Astrocyte (in vitro differentiated cells and primary cell): ENCODE measurements at regions not wholly inside any gene's neighbourhood (a gene's known extent, or its start where the extent isn't known, plus 50 kb on each side); places are given as distances from the start of the nearest gene placed in this dataset.

Experiments
- EZH2 ChIP-seq: IDR thresholded peaks from 2 replicates; pipeline ENCODE4 v1.6.1; 2012; ENCODE audit warnings: mild to moderate bottlenecking, low read length, inconsistent platforms; ENCODE audit not compliant: insufficient read depth
- TF ChIP-seq, protein P1 (sequence below): IDR thresholded peaks from 2 replicates; pipeline ENCODE4 v1.5.1; 2011; ENCODE audit warnings: low read depth, mild to moderate bottlenecking, inconsistent platforms, low read length, moderate library complexity; ENCODE audit not compliant: insufficient read depth

GRCh38 chr2:19574778-19575260 is 216.4 kb upstream of the OSR1 start:
- TF ChIP-seq, protein P1, sequence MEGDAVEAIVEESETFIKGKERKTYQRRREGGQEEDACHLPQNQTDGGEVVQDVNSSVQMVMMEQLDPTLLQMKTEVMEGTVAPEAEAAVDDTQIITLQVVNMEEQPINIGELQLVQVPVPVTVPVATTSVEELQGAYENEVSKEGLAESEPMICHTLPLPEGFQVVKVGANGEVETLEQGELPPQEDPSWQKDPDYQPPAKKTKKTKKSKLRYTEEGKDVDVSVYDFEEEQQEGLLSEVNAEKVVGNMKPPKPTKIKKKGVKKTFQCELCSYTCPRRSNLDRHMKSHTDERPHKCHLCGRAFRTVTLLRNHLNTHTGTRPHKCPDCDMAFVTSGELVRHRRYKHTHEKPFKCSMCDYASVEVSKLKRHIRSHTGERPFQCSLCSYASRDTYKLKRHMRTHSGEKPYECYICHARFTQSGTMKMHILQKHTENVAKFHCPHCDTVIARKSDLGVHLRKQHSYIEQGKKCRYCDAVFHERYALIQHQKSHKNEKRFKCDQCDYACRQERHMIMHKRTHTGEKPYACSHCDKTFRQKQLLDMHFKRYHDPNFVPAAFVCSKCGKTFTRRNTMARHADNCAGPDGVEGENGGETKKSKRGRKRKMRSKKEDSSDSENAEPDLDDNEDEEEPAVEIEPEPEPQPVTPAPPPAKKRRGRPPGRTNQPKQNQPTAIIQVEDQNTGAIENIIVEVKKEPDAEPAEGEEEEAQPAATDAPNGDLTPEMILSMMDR = no peak
- no peak for TF ChIP-seq EZH2
